GM06990 (cell line): ENCODE measurements at regions not wholly inside any gene's neighbourhood (a gene's known extent, or its start where the extent isn't known, plus 50 kb on each side); places are given as distances from the start of the nearest gene placed in this dataset.

ENCODE experiments used
- DNase-seq: peaks from one replicate; pipeline ENCODE4 v3.0.0-alpha.2; 2011; ENCODE audit not compliant: insufficient read length; ENCODE audit errors: extremely low read depth
- H3K27me3 ChIP-seq: replicated peaks from 2 replicates; pipeline ENCODE4 v1.6.0; 2011; ENCODE audit warnings: low read length; ENCODE audit not compliant: control insufficient read depth, insufficient read depth
- H3K36me3 ChIP-seq: 2 replicates; pipeline ENCODE4 v1.5.1; 2011; ENCODE audit warnings: low read length; ENCODE audit not compliant: control insufficient read depth, insufficient read depth
- H3K4me3 ChIP-seq: replicated peaks from 2 replicates; pipeline ENCODE4 v1.5.1; 2011; ENCODE audit warnings: low read depth, mild to moderate bottlenecking, control low read depth, low read length
- TF ChIP-seq, protein P1 (sequence below): IDR thresholded peaks from 2 replicates; pipeline ENCODE4 v1.5.1; 2011; ENCODE audit warnings: low read length, control low read depth, mild to moderate bottlenecking, inconsistent platforms; ENCODE audit not compliant: insufficient read depth, poor library complexity, severe bottlenecking

DNA sequence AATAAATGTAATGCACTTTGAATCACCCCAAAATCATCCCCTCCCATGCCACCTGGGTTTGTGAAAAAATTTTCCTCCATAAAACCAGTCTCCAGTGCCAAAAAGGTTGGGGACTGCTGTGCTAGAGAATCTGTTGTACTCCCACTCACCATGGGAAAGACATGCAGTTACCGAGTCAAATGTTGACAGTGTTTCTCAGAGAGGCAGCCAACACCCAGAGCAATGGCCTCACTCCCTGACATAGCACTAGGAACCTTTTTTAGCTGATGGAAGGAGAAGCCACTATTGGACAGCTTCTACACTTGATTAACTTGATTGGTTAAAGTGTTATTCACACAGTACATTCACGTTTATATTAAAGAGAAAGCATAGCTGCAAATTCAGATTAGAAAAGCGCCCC lies 59.8 kb upstream of the MANEA start:
- H3K4me3 ChIP-seq, result no peak overlapping the region
- no peaks in the 10 kb centered on the region for H3K36me3 ChIP-seq
- no peaks in the 10 kb centered on the region for H3K27me3 ChIP-seq
- TF ChIP-seq, protein P1, sequence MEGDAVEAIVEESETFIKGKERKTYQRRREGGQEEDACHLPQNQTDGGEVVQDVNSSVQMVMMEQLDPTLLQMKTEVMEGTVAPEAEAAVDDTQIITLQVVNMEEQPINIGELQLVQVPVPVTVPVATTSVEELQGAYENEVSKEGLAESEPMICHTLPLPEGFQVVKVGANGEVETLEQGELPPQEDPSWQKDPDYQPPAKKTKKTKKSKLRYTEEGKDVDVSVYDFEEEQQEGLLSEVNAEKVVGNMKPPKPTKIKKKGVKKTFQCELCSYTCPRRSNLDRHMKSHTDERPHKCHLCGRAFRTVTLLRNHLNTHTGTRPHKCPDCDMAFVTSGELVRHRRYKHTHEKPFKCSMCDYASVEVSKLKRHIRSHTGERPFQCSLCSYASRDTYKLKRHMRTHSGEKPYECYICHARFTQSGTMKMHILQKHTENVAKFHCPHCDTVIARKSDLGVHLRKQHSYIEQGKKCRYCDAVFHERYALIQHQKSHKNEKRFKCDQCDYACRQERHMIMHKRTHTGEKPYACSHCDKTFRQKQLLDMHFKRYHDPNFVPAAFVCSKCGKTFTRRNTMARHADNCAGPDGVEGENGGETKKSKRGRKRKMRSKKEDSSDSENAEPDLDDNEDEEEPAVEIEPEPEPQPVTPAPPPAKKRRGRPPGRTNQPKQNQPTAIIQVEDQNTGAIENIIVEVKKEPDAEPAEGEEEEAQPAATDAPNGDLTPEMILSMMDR, result no peak
- DNase-seq, result no peak

DNA sequence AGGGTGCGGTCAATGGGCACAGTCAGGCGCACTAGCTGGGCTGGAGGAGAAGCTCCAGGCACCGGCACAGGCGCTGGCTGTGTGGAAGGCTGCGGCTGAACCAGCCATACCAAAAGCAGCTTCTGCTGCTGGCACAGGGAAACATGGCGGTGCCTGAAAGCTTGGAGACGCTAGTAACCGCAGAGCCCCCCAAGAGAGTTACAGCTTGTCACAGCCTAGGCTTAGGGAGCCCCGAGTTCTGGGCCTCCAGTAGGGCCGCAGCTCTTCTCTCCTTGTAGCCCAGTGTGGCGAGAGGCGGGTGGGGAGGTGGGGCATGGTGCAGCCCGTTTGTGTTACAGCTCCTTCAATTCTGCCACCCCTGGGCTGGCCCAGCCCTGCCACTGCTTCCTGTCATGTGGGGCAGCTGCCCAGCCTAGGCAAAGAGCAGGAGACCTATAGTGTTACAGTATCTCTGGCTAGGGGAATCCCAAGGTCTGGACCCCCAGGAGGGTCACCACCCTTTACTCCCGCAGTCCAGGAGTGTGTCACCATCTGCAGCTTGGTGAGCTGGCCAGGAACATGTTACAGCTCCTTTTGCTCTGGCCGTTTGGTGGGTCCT lies 58.6 kb upstream of the MANEA start:
- TF ChIP-seq, protein P1, result no peak
- no peak for DNase-seq
- Histone ChIP-seq H3K4me3 (no peak overlapping the region), H3K27me3 (no peaks in the 10 kb centered on the region), H3K36me3 (no peaks in the 10 kb centered on the region)

DNA sequence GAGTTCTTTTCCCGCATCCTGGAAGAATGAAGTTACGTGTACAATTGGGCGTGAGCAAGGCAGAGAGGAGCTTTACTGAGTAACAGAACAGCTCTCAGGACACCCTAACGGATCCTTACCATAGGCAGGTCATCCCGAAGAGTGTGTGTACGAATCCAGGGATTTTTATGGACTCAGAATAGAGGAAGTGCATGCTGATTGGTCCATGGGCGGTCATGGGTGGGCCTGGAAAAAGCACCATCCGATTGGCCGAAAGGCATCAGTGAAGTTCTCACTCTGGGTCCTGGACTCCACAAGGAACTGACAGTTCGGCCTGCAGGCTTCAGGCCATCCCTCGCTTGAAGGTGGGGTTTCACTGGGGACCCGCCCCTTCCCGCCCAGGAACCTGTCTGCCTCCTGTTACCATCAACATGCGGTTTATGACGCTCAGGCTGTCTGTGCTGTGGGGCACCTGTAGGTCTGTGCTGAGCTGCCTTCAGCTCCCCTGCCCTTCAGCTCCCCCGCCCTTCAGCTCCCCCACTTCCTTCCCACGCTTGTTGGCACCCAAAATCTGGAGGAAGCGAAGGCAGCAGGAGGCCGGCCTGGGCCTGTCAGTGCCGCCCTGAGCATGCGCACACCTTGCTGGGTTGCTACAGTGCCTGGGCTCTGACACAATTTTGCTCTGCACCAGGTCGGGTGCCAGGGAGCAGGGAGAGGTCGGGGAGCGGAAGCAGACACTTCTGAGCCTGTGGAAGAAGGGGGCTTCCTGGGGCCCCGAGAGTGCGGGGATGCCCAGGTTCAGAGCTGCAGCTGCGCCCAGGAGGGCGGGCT lies 57.9 kb upstream of the MANEA start:
- TF ChIP-seq, protein P1, result no peak
- no peaks in the 10 kb centered on the region for H3K27me3 ChIP-seq
- H3K4me3 ChIP-seq, result no peak overlapping the region
- H3K36me3 ChIP-seq, result no peaks in the 10 kb centered on the region
- no peak for DNase-seq

DNA sequence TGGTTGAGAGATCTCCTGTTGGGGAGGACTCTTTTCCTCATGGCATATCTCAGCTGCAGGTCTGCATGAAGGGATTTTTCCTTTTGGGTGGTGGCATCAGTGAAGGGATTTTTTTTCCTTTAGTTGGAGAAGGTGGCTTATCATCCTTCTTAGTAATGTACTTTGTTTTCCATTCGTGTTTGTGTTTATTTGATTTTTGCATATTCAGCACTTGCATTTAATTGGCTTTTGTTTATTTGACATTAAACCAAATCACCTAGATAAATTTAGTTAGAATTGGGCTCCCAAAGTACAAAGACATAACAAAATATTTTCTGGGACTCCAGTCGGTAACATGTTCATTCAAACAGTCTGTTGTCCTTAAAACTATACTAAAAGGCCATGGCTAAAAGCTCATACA lies 56.2 kb upstream of the MANEA start:
- no peak for DNase-seq
- TF ChIP-seq, protein P1, result no peak
- Histone ChIP-seq H3K36me3 (no peaks in the 10 kb centered on the region), H3K27me3 (no peaks in the 10 kb centered on the region), H3K4me3 (no peak overlapping the region)
